Ishikawa (cell line): ENCODE measurements at regions not wholly inside any gene's neighbourhood (a gene's known extent, or its start where the extent isn't known, plus 50 kb on each side); places are given as distances from the start of the nearest gene placed in this dataset.

Source experiments
- CREB1 ChIP-seq: IDR thresholded peaks from 2 replicates; pipeline ENCODE4 v1.6.1; 2012; ENCODE audit warnings: low read depth
- EGR1 ChIP-seq: IDR thresholded peaks from 2 replicates; pipeline ENCODE4 v1.6.1; 2012
- EP300 ChIP-seq: IDR thresholded peaks from 2 replicates; pipeline ENCODE4 v1.6.1; 2012; ENCODE audit warnings: borderline replicate concordance
- FOXM1 ChIP-seq: IDR thresholded peaks from 2 replicates; pipeline ENCODE4 v1.6.1; 2012; ENCODE audit warnings: low read depth, borderline replicate concordance
- RAD21 ChIP-seq: IDR thresholded peaks from 2 replicates; pipeline ENCODE4 v1.6.1; 2012; ENCODE audit warnings: low read depth
- REST ChIP-seq: IDR thresholded peaks from 2 replicates; pipeline ENCODE4 v1.6.1; 2012; ENCODE audit warnings: low read depth, mild to moderate bottlenecking
- TAF1 ChIP-seq: IDR thresholded peaks from 2 replicates; pipeline ENCODE4 v1.6.1; 2012; ENCODE audit warnings: low read depth, mild to moderate bottlenecking
- YY1 ChIP-seq: IDR thresholded peaks from 2 replicates; pipeline ENCODE4 v1.6.1; 2012; ENCODE audit warnings: low read depth
- TF ChIP-seq, protein P1 (sequence below): IDR thresholded peaks from 2 replicates; pipeline ENCODE4 v1.6.1; 2012

- TF ChIP-seq EGR1 (no peak), TAF1 (no peak), EP300 (no peak), RAD21 (no peak), REST (no peak), FOXM1 (no peak), YY1 (no peak), CREB1 (no peak)
- TF ChIP-seq, protein P1, sequence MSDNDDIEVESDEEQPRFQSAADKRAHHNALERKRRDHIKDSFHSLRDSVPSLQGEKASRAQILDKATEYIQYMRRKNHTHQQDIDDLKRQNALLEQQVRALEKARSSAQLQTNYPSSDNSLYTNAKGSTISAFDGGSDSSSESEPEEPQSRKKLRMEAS = no peak
These were observed 134.8 kb upstream of the PRDM1 start for GRCh38 chr6:105951322-105951721.
